ENCODE measurements at regions not wholly inside any gene's neighbourhood (a gene's known extent, or its start where the extent isn't known, plus 50 kb on each side); places are given as distances from the start of the nearest gene placed in this dataset.

GRCh38 chr2:21379140-21379539 lies 255.4 kb downstream of the TDRD15 start:
- Histone ChIP-seq H3K36me3 (ENCODE audit: control insufficient read depth, insufficient read depth, low read length) (no peaks in the 10 kb centered on the region), H3K9ac (ENCODE audit: low read depth, low read length) (no peak overlapping the region), H2BK5ac (ENCODE audit: low read depth, low read length, poor library complexity, severe bottlenecking) (no peak overlapping the region), H4K20me1 (ENCODE audit: insufficient read depth, low read length) (no peaks in the 10 kb centered on the region), H2AFZ (replicated peaks; ENCODE audit: low read length, poor library complexity) (no peak overlapping the region), H2BK120ac (ENCODE audit: low read depth, low read length) (no peak overlapping the region), H2BK15ac (ENCODE audit: low read depth, low read length) (no peak overlapping the region), H3K27ac (ENCODE audit: insufficient read depth, low read length) (no peak overlapping the region), H3K56ac (ENCODE audit: extremely low read depth, insufficient read depth, low read length) (no peak overlapping the region), H3K18ac (ENCODE audit: low read depth, low read length) (no peak overlapping the region), H3K9me1 (ENCODE audit: insufficient read depth, low read length) (no peaks in the 10 kb centered on the region), H3K14ac (replicated peaks; ENCODE audit: low read depth, low read length) (no peak overlapping the region), H2AK5ac (ENCODE audit: low read depth, low read length) (no peak overlapping the region), H4K91ac (ENCODE audit: insufficient read depth, low read depth, low read length) (no peak overlapping the region), H3K4me3 (ENCODE audit: insufficient read depth, low read depth, low read length) (no peak overlapping the region), H3K4ac (ENCODE audit: low read depth, low read length) (no peak overlapping the region), H4K5ac (ENCODE audit: low read depth, low read length) (no peak overlapping the region), H4K8ac (ENCODE audit: low read depth in 2 of 2, low read length in 2 of 2) (no peak overlapping the region), H3K4me2 (ENCODE audit: low read depth, low read length) (no peak overlapping the region), H2AK9ac (replicated peaks; ENCODE audit: low read depth, low read length, poor library complexity) (no peak overlapping the region), H3K27me3 (ENCODE audit: control insufficient read depth, insufficient read depth, low read length) (no peaks in the 10 kb centered on the region), H3K4me1 (ENCODE audit: control insufficient read depth, insufficient read depth, low read length) (no peaks in the 10 kb centered on the region), H3K9me3 (ENCODE audit: control insufficient read depth, insufficient read depth, low read length) (no peaks in the 10 kb centered on the region), H2BK20ac (ENCODE audit: low read depth, low read length) (no peak overlapping the region), H3K79me1 (ENCODE audit: low read depth in 1 of 2, low read length in 2 of 2) (no peaks in the 10 kb centered on the region), H3K23ac (ENCODE audit: low read depth, low read length) (no peak overlapping the region)
- no peak for TF ChIP-seq RCOR1 (IDR thresholded peaks at IDR 0.05; ENCODE audit: insufficient replicate concordance, low read length)
- TF ChIP-seq RFX5 (IDR thresholded peaks at IDR 0.05; ENCODE audit: low read depth, low read length): no peak
- no peak for TF ChIP-seq MAZ (IDR thresholded peaks at IDR 0.05; ENCODE audit: borderline replicate concordance, low read depth, low read length)
- no peak for TF ChIP-seq MAFK (IDR thresholded peaks at IDR 0.05; ENCODE audit: low read depth, low read length)
- TF ChIP-seq MXI1 (IDR thresholded peaks at IDR 0.05; ENCODE audit: borderline replicate concordance, low read depth, low read length): no peak
- no peak for TF ChIP-seq POLR2A (IDR thresholded peaks at IDR 0.05; ENCODE audit: low read depth, low read length)
- no peak for TF ChIP-seq RAD21 (IDR thresholded peaks at IDR 0.05; ENCODE audit: low read length)
- TF ChIP-seq, protein P1, sequence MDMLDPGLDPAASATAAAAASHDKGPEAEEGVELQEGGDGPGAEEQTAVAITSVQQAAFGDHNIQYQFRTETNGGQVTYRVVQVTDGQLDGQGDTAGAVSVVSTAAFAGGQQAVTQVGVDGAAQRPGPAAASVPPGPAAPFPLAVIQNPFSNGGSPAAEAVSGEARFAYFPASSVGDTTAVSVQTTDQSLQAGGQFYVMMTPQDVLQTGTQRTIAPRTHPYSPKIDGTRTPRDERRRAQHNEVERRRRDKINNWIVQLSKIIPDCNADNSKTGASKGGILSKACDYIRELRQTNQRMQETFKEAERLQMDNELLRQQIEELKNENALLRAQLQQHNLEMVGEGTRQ (IDR thresholded peaks at IDR 0.05; ENCODE audit: low read depth, low read length): no peak
- TF ChIP-seq CEBPB (IDR thresholded peaks at IDR 0.05; ENCODE audit: low read depth, low read length): no peak
- no peak for TF ChIP-seq NFE2L2 (IDR thresholded peaks at IDR 0.05; ENCODE audit: low read depth, low read length)
- no peak for TF ChIP-seq CTCF (conservative IDR thresholded peaks at IDR 0.05; ENCODE audit: low read depth, low read length)
- no peak for TF ChIP-seq FOS (IDR thresholded peaks at IDR 0.05; ENCODE audit: low read depth, low read length)
- TF ChIP-seq BHLHE40 (IDR thresholded peaks at IDR 0.05; ENCODE audit: low read depth, low read length): no peak
- no peak for TF ChIP-seq CHD1 (IDR thresholded peaks at IDR 0.05; ENCODE audit: low read depth, low read length)
- no CpG with 5 or more reads among the region's 2 CpGs for WGBS, 2 experiments (ENCODE audit: extremely low coverage in 2 of 2, insufficient read length in 1 of 2)
- ChIA-PET POLR2A (ENCODE audit: unreplicated experiment) (no interaction called here), CTCF (no interaction called here)
- in situ Hi-C loops (cut with MboI; ENCODE audit: low sequenced_read_pairs): no loop called here
- DNase-seq (no peak), ATAC-seq (ENCODE audit: low read depth) (no peak)
- intact Hi-C loops (cut with micrococcal nuclease): no loop called here
- BruUV-seq (replicated peaks): no TSS peak
- dilution Hi-C loops (cut with HindIII; ENCODE audit: low sequenced_read_pairs, unreplicated experiment): no loop called here

All from IMR-90 (cell line).